CD4-positive, alpha-beta T cell treated with Interleukin-4 for 1 hour (primary cell): ENCODE measurements at regions not wholly inside any gene's neighbourhood (a gene's known extent, or its start where the extent isn't known, plus 50 kb on each side); places are given as distances from the start of the nearest gene placed in this dataset.

Source experiments
- DNase-seq, 2 donors: peaks; one replicate each; pipeline ENCODE4 v3.0.0-alpha.2; 2020 to 2022

- no peak for DNase-seq
Measured at GRCh38 chr1:43065191-43065590, 106.5 kb upstream of the SLC2A1 start.

DNA sequence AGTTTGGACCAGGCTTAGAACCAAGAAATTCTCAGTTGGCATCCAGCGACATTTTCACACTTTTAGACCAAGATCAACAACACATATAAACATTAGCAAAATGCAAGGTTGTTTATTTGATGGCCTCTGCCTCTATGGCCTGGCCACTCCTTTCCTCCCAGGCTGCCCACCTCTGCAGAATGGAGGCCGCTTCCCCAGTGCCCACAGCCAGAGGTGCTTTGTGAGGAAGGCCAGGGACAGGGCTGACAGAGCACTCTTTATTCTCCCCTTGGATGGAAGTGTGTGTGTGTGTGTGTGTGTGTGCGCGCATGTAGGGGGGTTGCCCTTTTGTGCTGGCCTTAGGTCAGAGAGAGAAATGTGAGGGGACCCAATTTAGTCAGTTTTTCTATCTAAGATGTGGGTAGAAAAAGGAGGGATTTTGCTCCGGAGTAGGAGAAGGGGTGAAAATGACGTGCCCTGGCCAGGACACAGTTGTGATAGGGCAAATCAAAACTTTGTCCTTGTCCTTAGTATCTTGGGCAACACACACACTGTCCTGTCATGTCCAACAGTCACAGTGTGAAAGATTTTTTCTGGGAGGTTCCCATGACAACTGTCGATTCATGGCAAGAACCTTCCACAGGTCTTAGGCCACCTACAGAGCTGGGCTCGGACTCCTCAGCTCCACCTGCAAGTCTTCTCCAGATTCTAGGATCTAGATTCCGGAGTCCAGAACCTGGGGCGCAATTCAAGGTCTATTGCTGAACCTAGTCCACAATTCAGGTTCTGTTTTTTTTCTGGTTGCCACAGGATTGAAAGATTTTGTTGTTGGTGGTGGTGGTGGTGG is 104.9 kb upstream of the SLC2A1 start:
- no peak for DNase-seq

- DNase-seq = no peak
Measured at GRCh38 chr1:43062527-43063095, 103.9 kb upstream of the SLC2A1 start.

- DNase-seq = no peak
Measured at GRCh38 chr1:43061757-43062156, 103.1 kb upstream of the SLC2A1 start.

- DNase-seq = no peak
Measured at GRCh38 chr1:43059640-43060574, 101.2 kb upstream of the SLC2A1 start.

DNA sequence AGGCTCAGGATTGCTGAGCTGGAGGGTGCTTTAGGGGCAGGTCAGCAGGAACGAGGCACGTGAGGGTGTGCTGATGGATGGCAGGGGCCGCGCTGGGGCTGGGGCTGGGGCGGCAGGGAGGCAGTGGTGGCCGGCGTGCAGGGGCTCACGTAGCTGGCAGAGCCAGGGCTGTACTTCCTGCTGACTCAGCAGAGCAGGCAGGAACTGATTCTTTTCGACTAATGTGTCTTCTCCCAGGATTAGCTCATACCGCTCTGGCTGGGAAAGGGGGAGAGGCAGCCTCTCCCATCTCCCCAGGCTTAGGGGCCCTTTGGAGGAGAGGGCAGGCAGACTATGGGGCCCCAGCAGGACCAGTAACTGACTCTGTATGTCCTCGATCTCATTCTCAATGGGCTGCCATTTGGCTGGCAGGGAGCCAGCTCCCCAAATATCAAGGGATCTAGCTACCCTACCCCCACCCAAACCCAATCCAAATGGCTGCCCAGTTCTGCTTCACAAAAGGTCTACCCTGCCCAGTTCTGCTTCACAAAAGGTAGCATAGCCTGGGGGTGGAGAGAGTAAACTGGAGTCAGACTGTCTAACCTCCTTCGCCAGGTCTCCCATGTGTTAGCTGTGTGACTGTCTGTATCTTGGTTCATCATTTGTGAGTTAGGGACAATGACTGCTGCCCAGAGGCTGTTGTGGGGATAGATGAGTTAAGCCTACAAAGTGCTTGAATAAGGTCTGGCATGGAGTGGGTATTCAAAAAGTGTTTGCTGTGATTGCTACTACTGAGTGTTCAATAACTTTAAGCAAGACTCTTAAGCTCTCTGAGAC is 100.1 kb upstream of the SLC2A1 start:
- no peak for DNase-seq

- no peak for DNase-seq
Measured at GRCh38 chr1:43058056-43058455, 99.4 kb upstream of the SLC2A1 start.

GRCh38 chr1:43057567-43057966 is 98.9 kb upstream of the SLC2A1 start:
- DNase-seq = no peak

- DNase-seq = no peak
Measured at GRCh38 chr1:43056981-43057391, 98.3 kb upstream of the SLC2A1 start.

DNA sequence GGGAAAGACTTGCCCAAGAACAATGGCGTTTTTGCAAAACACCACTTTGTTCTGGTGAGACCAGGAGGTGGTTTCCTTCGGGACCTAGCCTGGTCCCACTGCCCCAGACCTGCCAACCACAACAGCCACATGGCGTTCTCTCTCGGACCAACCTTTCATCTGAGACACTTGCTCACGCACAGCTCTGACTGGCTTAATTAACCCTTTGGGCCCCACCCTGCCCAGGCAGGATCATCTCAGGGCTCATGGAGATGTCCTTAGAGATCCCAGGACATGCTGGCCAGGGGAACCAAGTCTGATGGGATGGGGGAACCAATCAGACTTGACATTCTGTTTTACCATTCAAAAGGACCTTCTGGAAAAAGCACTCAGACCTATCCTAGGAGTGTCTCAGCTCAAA is 97.8 kb upstream of the SLC2A1 start:
- no peak for DNase-seq

DNA sequence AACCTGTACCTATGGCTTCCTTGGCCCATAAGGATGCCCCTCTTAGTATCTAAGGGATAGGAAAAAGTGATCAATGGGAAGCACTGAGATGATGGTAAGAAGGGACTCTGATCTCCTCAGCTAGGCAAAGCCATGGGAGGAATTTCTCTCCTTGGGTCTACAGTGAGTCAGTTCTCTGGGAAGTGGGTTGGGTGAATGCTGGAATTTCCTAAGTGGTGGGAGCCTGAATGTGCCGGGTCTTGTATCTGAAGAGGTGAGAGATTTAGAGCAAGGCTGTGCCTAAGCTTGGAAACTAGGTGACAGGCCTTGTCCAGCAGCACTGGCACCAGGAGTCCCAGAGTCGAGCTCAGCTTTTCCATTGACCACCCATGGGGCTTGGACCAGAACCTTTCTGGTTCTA is 96.3 kb upstream of the SLC2A1 start:
- DNase-seq = no peak

GRCh38 chr1:43052786-43053439 is 94.2 kb upstream of the SLC2A1 start:
- DNase-seq = no peak

DNA sequence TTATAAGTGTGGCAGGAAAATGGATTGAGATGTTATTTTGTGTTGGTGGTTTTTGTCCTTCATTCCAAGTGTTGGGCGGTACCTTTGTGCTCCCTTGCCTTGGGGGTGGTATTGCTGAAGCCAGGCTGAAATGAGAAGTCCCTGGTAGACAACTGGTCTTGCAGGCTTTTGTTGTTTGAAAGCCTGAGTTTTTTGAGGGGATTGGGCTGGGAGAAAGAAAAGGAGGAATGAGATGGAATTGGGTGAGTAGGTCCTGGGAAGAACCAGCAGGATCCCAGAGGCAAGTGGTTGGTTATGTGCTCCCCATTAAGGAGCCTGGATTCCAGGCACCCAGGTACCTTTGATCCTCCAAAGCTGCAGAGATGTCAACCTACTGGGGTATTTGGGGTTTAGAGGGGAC is 93.7 kb upstream of the SLC2A1 start:
- no peak for DNase-seq

DNA sequence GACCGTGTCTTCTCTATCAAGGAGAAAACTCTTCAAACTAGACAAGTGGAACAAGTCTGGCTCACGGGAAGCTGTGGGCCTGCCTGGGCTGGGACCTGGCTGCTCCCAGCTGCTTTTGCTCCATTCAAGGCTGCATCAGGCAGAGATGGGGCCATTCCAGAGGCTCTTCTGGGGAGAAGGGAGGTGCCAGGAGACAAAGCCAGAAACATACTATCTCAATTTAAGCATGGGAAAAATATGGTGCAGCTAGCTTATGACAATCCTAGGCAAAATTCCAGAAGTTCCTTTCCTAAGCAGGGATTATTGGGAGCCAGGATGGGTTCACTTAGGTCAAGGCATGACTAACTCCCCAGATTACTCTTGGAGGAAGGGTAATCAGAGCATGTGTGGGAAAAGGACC is 90.8 kb upstream of the SLC2A1 start:
- DNase-seq = no peak

GRCh38 chr1:43048601-43049011 is 89.9 kb upstream of the SLC2A1 start:
- no peak for DNase-seq

DNA sequence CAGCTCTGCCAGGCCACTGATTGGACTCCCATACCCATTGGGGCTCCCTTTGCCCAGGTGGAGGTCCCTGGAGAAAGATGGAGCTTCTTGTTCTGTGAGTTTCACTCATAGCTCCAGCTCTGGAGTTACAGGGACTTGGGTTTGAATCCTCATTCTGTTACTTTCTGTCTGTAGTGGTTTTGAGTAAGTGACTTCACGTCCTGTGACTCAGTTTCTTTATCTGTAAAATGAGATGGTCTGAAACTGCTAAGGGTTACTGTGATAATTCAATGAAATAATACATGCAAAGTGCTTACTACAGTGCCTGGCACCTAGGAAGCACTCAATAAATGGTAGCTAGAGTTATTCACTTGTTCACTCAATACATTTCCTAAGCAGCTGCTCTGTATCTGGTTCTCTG is 88.5 kb upstream of the SLC2A1 start:
- DNase-seq = no peak

DNA sequence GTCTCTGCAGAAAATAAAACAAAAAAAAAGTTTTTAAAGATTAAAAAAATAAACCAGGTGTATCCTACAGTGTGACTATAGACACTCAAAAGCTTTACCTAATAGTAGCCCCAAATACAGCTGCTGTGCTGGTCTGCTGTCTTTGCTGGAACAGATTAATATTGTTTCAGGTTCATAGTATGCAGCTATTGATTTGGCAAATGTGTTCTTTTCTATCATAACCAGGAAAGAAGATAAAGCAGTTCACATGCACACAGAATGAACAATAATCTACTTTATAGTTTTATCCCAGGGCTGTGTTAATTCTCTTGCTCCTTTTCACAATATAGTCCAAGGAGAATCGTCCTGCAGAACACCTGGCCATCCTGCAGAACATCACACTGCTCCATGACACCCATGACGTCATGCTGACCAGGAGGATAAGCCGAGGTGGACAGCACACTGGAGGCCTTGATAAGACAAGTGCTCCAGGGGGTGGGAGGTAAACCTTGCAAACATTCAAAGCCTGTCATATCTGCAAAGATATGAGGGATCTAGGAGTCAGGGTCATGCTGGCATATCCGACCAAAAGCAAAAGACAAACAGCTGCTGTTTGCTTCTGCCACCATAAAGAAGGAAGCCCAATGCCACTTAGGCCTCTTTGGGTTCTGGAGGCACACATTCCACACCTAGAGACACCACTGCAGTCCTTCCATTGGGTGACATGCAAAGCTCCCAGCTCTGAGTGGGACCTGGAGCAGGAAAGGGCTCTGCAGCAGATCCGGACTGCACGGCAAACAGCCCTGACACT is 86.1 kb upstream of the SLC2A1 start:
- DNase-seq = no peak

DNA sequence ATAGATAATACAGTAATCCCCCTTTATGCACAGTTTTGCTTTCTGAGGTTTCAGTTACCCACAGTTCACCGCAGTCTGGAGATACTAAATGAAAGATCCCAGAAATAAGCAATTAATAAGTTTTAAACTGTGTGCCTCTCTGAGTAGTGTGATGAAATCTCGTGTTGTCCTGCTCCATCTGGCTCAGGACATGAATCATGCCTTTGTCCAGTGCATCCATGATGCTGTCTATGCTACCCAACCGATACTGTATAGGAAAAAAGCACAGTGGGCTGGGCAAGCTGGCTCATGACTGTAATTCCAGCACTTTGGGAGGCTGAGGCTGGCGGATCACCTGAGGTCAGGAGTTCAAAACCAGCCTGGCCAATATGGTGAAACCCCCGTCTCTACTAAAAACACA is 85.0 kb upstream of the SLC2A1 start:
- DNase-seq = no peak

DNA sequence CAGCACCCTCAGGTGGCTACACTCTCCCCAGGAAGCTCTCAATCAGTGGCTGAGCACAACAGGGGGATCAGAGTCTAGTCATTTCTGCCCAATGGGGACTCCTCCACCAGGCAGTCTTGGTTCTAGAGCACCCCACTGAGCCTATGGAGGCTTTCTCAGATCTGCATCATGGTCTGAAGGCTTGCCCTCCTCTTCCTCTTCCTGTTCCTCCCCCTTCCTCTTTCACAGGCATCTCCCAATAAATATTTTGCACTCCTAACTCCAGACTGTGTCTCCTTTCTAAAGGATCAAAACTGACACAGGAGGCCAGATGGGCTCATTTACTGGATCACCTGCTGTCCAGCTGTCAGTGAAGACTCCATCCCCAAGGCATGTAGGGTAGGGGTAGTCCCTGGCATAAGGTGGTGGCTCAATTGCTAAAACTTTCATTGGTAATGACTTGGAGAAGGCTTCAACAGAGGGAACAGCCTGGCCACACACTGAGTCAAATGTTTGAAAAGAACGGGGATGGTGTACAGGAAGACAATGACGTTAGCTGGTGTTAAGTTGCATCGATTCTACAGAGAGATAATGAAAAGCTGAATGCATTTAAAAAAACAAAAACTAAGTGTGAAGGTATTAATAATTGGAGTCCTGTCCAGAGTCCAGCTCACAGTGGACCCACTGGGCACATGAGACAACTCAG is 84.2 kb upstream of the SLC2A1 start:
- no peak for DNase-seq

DNA sequence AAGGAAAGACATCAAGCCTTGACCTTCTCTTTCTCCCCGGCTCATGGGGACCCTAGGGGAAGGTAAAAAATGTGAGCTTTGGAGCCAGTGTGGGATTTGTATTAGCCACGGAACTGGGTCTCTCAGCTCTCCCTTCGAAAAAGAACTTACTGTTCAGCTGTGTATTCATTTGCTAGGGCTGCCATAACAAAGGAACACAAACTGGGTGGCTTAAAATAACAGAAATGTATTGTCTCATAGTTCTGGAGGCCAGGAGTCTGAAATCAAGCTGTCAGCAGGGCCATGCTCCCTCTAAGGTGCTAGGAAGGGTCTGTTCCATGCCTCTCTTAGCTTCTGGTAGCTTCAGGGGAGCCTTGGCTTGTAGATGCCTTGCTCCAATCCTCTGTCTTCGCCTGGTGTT is 83.5 kb upstream of the SLC2A1 start:
- DNase-seq = no peak

DNA sequence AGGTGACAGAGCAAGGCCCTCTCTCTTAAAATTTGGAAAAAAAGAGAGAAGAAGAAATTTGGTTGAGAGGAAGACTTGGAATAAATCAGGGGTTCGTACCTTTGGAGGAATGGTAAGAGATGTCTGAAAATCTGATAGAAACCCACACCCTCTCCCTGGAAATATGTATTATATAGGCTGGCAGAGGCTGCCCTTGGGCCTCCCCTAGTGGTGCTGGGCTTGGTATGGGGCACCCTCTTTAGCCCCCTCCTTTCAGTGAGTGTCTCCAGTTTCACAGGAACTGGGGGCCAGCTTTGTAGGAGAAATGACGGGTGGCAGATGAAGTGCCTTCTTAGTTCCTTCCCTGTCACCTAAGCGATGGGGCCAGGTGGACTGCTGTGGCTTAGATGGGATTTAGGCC is 82.9 kb upstream of the SLC2A1 start:
- DNase-seq = peak in 1 of 2 donors; percentile 6
